Tibial artery (tissue), 4 donors: ENCODE measurements at regions not wholly inside any gene's neighbourhood (a gene's known extent, or its start where the extent isn't known, plus 50 kb on each side); places are given as distances from the start of the nearest gene placed in this dataset.
"Not testable (repeated sequence)": the region's sequence is repeated elsewhere in the genome, so short reads cannot be mapped to it uniquely, and the experiment has no call there.

Experiments
- DNase-seq, 2 donors: peaks; one replicate each; pipeline ENCODE4 v3.0.0-alpha.2; 2019
- H3K27ac ChIP-seq, 2 donors: fragments of 200-600 bp; sonication (generic) in 1 of 2; 1 replicate in 1 of 2; 2 replicates in 1 of 2; pipeline ENCODE4 v1.5.1; 2018 to 2019; ENCODE audit warnings: mild to moderate bottlenecking in 1 of 2
- H3K27me3 ChIP-seq, 2 donors: fragments of 200-600 bp; sonication (generic) in 1 of 2; one replicate each; pipeline versions ENCODE4 v1.5.1 to v1.6.0; 2016 to 2019
- H3K36me3 ChIP-seq, 3 donors: fragments of 200-600 bp; sonication (generic) in 2 of 3; one replicate each; pipeline ENCODE4 v1.5.1; 2016 to 2019; ENCODE audit warnings: mild to moderate bottlenecking in 2 of 3
- H3K4me1 ChIP-seq, 4 donors: fragments of 200-600 bp; sonication (generic) in 2 of 4; 1 replicate in 3 of 4; 2 replicates in 1 of 4; pipeline ENCODE4 v1.5.1; 2016 to 2019
- H3K4me3 ChIP-seq, 2 donors: fragments of 200-600 bp; sonication (generic) in 1 of 2; 1 replicate in 1 of 2; 2 replicates in 1 of 2; pipeline ENCODE4 v1.5.1; 2018 to 2019; ENCODE audit warnings: mild to moderate bottlenecking in 2 of 2
- H3K9me3 ChIP-seq, 3 donors: fragments of 200-600 bp; sonication (generic) in 1 of 3; one replicate each; pipeline ENCODE4 v1.5.1; 2016 to 2019
- intact Hi-C: fragments of 100-400 bp; cut with DNase I; formaldehyde crosslinking; loops from one replicate; pipeline ENCODE4 v1.15.0; 2023; ENCODE audit warnings: low total_unique reads
- TF ChIP-seq, protein P1 (sequence below), 2 experiments: fragments of 200-600 bp in 1 of 2; fragments of 450-650 bp in 1 of 2; IDR thresholded peaks; one replicate each; pipeline ENCODE4 v1.5.1; 2017 to 2019; ENCODE audit warnings: antibody characterized with exemption in 2 of 2, mild to moderate bottlenecking in 1 of 2, moderate library complexity in 1 of 2

GRCh38 chr13:76822698-76823267, 63.4 kb downstream of the KCTD12 start:
- H3K9me3 ChIP-seq = no peaks in the 10 kb centered on the region
- H3K36me3 ChIP-seq = no peaks in the 10 kb centered on the region
- H3K4me1 ChIP-seq = no peaks in the 10 kb centered on the region
- TF ChIP-seq, protein P1, sequence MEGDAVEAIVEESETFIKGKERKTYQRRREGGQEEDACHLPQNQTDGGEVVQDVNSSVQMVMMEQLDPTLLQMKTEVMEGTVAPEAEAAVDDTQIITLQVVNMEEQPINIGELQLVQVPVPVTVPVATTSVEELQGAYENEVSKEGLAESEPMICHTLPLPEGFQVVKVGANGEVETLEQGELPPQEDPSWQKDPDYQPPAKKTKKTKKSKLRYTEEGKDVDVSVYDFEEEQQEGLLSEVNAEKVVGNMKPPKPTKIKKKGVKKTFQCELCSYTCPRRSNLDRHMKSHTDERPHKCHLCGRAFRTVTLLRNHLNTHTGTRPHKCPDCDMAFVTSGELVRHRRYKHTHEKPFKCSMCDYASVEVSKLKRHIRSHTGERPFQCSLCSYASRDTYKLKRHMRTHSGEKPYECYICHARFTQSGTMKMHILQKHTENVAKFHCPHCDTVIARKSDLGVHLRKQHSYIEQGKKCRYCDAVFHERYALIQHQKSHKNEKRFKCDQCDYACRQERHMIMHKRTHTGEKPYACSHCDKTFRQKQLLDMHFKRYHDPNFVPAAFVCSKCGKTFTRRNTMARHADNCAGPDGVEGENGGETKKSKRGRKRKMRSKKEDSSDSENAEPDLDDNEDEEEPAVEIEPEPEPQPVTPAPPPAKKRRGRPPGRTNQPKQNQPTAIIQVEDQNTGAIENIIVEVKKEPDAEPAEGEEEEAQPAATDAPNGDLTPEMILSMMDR (IDR thresholded peaks at IDR 0.05) = peak in 1 of 2 experiments; percentile 18
- DNase-seq = no peak
- intact Hi-C loops = no loop called here
- H3K27me3 ChIP-seq = no peaks in the 10 kb centered on the region
- no peak overlapping the region for H3K4me3 ChIP-seq
- H3K27ac ChIP-seq = no peak overlapping the region

DNA sequence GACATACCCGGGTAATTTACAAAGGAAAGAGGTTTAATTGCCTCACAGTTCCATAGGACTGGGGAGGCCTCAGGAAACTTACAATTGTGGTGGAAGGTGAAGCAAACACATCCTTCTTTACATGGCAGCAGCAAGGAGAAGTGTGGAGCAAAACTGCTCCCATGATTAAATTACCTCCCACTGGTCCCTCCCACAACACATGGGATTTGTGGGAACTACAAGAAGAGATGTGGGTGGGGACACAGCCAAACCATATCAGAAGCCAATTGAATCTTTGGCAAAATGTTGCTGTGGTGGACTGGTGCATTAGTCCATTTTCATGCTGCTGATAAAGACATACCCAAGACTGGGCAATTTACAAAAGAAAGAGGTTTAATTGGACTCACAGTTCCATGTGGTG, 65.0 kb downstream of the KCTD12 start:
- H3K4me3 ChIP-seq, intact Hi-C loops: not testable (repeated sequence)

DNA sequence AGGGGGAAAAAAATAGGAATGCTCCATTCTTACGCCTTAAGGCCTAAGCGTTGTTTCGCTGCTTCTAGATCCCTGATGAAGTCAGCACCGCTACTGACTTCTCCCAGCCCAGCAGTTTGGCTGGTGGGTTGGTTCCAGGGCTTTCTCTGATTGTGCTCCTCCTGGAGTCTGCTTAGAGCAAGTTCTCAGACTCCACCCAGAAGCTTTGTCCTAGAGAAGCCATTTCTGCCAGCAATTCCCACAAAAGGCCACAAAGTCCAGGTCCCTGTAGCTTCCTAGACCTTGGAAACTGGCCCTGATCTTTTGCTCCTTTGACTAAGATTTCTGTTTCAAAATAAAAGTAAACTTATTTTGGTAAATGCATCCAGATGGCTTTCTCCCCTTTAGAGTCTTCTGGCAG, 65.4 kb downstream of the KCTD12 start:
- intact Hi-C loops = no loop called here
- no peaks in the 10 kb centered on the region for H3K36me3 ChIP-seq
- no peaks in the 10 kb centered on the region for H3K9me3 ChIP-seq
- H3K4me3 ChIP-seq = no peak overlapping the region
- DNase-seq = peak; percentile 77 to 80
- TF ChIP-seq, protein P1 (IDR thresholded peaks at IDR 0.05) = no peak
- peaks cover 0 to 2% of the 10 kb centered on the region in 2 donors for H3K27me3 ChIP-seq
- H3K27ac ChIP-seq = no peak overlapping the region
- no peaks in the 10 kb centered on the region for H3K4me1 ChIP-seq

More for the DNA sequence above, 65.0 kb downstream of the KCTD12 start:
- not testable (repeated sequence) for H3K4me1 ChIP-seq, H3K27ac ChIP-seq, H3K36me3 ChIP-seq, H3K27me3 ChIP-seq, H3K9me3 ChIP-seq, DNase-seq

DNA sequence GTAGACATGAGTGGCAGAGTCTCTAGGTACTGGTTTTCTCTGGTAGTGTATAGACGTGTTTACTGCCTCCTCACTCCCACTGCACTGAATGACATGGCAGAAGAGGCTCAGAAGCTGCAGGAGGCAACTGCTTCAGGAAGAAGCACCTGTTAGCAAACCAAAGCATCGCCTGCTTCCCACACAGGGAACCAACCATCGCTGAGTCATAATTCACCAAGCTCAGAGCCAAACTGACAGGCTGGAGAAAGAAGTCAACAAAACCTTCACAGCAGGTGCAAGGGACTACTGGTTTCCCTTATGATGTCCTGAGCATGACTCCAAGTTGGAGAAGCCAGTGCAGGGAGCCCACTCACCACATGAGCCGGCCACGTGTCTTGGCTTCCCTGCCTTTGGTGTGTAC, 69.8 kb downstream of the KCTD12 start:
- Histone ChIP-seq H3K4me3 (no peak overlapping the region), H3K27me3 (peaks cover 0 to 2% of the 10 kb centered on the region in 2 donors), H3K4me1 (peaks cover 0 to 10% (median 5%) of the 10 kb centered on the region in 4 donors), H3K9me3 (no peaks in the 10 kb centered on the region), H3K36me3 (no peaks in the 10 kb centered on the region), H3K27ac (no peak overlapping the region)
- intact Hi-C loops = no loop called here
- no peak for DNase-seq
- TF ChIP-seq, protein P1 (IDR thresholded peaks at IDR 0.05) = no peak

GRCh38 chr13:76815344-76815743, 70.9 kb downstream of the KCTD12 start:
- Histone ChIP-seq H3K9me3 (no peaks in the 10 kb centered on the region), H3K27me3 (peaks cover 0 to 2% of the 10 kb centered on the region in 2 donors), H3K36me3 (no peaks in the 10 kb centered on the region), H3K4me1 (peaks cover 0 to 10% (median 5%) of the 10 kb centered on the region in 4 donors), H3K27ac (no peak overlapping the region), H3K4me3 (no peak overlapping the region)
- intact Hi-C loops = no loop called here
- TF ChIP-seq, protein P1 (IDR thresholded peaks at IDR 0.05) = no peak
- DNase-seq = no peak

GRCh38 chr13:76813891-76814290, 72.3 kb downstream of the KCTD12 start:
- intact Hi-C loops = no loop called here
- H3K27ac ChIP-seq = no peak overlapping the region

More at GRCh38 chr13:76813891-76814290, 72.3 kb downstream of the KCTD12 start:
- TF ChIP-seq, protein P1 (IDR thresholded peaks at IDR 0.05) = no peak
- Histone ChIP-seq H3K9me3 (no peaks in the 10 kb centered on the region), H3K4me3 (no peak overlapping the region), H3K36me3 (no peaks in the 10 kb centered on the region), H3K27me3 (peaks cover 0 to 2% of the 10 kb centered on the region in 2 donors), H3K4me1 (peaks cover 0 to 10% (median 5%) of the 10 kb centered on the region in 4 donors)
- no peak for DNase-seq
